ELR (cell line): ENCODE measurements at regions not wholly inside any gene's neighbourhood (a gene's known extent, or its start where the extent isn't known, plus 50 kb on each side); places are given as distances from the start of the nearest gene placed in this dataset.
"Not testable (repeated sequence)": the region's sequence is repeated elsewhere in the genome, so short reads cannot be mapped to it uniquely, and the experiment has no call there.

Source experiments
- DNase-seq: peaks from one replicate; pipeline ENCODE4 v3.0.0-alpha.2; 2015; ENCODE audit warnings: low read depth

DNA sequence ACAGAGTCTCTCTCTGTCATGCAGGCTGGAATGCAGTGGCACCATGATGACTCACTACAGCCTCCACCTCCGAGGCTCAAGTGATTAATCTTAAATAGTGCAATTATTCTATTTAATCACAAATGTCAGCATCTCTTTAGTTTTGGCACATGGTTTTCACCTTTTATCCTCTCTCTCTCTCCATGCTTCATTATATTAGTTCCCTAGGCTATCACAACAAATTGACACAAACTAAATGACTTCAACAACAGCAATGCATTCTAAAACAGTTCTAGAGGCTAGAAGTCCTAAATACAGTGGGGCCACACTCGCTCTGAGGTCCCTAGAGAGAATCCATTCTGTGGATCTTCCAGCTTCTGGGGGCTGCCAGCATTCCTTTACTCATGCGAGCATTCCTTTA is 178.2 kb upstream of the ZNG1F start:
- DNase-seq, result not testable (repeated sequence)

DNA sequence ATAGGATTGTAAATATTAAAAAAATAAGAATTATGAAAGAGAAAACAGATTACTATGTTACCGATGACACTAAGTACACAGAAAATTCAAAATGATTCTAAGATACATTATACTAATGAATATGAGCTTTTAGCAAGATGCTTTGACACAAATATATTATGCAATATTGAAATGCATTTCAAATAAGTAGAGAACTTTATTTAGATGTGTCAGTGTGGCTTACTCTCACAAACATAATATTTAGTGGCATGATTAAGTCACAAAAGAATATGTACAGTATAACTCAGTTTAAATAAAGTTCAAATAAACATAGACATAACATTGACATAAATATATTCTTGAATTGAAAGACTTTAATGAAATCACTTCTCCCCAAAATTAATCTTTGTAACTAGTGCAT is 172.7 kb upstream of the ZNG1F start:
- not testable (repeated sequence) for DNase-seq

DNA sequence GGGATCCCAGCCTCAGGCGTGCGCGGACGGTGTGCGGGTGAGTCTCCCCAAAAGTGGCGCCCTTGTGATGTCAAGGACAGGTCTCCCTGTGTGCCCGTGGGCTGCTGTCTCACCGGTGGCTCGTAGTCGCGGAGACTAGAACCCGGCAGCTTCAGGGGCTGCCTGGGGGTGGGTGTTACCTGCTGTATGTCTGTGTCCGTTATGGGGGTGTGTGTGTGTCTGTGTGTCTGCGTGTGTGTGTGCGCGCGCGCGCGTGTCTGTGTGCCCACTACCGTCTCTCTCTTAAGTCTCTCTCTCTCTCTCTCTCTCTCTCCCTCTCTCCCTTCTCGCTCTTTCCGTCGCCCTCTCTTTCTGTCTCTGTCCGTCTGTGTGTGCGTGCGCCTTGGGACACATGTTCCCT is 170.0 kb upstream of the ZNG1F start:
- peak; percentile 13 for DNase-seq

DNA sequence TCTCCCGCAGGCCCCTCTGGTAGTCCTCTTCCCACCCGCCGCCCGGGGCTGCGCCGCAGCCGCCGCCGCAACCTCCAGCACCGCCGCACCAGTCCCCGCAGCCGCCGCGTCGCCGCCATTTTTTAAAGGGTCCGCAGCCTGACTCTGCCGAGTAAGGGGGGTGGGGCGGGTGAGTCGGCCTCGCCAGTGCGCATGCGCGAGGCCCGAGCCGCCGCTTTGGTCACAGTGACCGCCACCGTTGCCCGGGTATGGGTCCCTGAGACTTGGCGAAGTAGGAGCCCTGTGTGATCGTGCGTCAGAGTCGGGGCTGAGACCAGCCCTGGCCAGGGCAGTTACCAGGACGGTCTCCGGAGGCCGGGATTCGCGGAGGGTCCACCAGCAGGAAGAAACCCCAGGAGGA is 169.6 kb upstream of the ZNG1F start:
- DNase-seq, result peak; percentile 48

DNA sequence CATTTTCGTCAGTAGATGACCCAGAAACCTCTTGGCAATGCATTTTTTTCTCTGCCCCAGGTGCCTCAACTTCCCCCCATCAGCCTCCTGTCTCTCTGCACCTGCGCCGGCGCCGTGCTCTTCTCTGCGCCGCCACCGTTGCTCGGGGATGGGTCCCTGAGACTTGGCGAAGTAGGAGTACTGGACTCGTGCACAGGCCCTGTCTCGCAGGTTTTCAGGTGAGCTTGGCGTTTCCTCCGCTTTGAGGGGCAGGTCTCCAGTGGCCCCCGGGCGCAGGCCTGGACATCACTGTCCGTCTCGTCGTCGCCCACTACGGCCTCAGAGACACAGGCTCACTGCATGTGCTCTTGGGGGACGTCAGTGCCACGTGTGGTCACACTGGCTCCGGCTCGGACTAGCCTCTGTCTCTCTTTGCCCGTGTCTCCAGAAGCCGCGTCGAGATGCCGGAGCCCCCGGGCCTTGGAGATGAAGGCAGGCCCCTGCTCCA is 168.8 kb upstream of the ZNG1F start:
- not testable (repeated sequence) for DNase-seq

DNA sequence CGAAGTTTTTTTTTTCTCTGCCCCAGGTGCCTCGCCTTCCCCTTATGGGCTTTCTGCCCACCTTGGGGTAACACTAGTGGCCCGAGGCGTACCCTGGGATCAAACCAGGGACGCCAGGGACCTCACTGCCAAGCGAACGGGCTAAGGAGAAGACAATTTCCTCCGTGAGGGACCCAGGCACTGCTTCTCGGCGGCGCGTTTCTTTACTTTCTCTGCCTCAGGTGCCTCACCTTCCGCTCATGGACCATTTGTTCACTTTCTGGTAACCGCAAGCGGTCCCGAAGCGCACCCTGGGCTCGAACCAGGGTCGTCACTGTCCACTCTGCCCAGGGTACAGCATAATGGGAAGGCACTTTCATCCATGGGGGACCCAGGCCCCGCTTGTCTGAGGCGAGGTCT is 168.2 kb upstream of the ZNG1F start:
- not testable (repeated sequence) for DNase-seq

DNA sequence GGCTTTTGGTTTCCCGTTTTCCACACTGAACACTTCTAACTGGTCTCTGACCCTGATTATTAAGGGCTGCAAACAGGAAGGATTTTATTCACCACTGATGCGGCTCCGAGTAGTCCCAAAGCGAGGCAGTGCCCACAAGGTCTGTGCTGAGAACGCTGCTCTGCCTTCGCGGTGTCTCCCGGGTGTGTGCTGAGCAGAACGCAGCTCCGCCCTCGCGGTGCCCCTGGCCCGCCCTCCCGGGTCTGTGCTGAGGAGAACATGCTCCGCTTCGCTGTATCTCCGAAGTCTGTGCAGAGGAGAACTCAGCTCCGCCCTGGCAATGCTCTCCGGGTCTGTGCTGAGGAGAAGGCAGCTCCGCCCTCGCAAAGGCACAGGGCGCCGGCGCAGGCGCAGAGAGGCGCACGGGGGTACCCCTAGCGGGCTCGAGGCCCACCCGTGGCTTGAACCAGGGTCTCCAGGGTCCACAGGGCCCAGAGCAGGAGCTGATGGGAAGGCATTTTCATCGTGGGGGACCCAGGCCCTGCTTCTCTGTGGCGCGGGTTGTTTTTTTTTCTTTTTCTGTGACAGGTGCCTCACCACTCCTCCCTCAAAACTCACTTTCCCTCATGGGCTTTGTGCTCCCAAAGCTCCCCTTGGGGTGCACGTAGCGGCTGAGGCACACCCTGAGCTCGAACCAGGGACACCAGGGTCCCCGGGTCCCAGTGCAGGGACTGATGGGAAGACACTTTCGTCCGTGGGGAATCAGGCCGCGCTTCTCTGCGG is 167.7 kb upstream of the ZNG1F start:
- not testable (repeated sequence) for DNase-seq

DNA sequence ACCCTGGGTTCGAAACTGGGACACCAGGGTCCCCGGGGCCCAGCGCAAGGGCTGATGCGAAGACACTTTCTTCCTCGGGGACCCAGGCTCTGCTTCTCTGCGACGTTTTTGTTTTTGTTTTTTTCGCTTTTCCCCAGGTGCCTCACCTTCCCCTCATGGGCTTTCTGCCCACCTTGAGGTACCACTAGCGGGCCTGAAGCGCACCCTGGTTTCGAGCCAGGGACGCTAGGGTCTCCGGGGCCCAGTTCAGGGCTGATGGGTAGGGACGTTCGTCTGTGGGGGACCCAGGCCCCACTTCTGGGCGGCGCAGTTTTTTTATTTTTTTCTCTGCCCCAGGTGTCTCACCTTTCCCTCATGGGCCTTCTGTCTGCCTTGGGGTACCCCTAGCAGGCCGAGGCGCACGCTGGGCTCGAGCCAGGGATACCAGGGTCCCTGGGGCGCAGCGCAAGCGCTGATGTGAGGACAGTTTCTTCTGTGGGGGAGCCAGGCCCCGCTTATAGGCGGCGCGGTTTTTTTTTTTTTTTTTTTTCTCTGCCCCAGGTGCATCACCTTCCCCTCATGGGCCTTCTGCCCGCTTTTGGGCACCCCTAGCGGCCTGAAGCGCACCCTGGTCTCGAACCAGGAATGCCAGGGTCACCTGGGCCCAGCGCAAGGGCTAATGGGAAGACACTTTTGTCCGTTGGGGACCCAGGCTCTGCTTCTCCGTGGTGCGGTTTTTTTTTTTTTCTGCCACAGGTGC is 166.8 kb upstream of the ZNG1F start:
- not testable (repeated sequence) for DNase-seq

DNA sequence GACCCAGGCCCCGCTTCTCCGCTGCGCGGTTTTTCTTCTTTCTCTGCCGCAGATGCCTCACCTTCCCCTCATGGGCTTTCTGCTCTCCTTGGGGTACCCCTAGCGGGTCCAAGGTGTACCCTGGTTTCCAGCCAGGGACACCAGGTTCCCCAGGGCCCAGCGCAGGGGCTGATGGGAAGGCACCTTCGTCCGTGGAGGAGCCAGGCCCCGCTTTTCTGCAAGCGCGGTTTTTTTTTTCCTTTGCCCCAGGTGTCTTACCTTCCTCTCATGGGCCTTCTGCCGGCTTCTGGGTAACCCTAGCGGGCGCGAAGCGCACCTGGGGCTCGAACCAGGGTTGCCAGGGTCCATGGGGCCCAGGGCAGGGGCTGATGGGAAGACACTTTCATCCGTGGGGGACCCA is 165.9 kb upstream of the ZNG1F start:
- DNase-seq, result not testable (repeated sequence)

DNA sequence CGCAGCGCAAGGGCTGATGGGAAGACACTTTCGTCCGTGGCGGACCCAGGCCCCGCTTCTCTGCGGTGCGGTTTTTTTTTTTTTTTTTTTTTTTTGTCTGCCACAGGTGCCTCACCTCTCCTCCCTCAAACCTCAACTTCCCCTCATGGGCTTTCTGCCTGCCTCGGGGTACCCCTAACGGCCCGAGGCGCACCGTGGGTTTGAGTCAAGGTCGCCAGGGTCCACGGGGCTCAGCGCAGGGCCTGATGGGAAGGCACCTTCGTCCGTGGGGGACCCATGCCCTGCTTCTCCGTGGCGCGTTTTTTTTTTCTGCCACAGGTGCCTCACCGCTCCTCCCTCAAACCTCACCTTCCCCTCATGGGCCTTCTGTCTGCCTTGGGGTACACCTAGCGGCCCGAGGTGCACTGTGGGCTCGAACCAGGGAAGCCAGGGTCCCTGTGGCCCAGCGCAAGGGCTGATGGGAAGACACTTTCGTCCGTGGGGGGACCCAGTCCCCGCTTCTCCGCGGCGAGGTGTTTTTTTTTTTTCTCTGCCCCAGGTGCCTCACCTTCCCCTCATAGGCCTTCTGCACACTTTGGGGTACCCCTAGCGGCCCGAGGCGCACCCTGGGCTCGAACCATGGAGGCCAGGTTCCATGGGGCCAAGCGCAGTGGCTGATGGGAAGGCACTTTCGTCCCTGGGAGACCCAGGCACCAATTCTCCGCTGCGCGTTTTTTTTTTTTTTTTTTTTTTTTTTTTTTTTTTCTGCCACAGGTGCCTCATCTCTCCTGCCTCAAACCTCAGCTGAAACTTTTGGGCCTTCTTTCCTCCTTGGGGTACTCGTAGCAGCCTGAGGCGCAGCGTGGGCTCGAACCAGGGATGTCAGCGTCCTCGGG is 165.2 kb upstream of the ZNG1F start:
- not testable (repeated sequence) for DNase-seq

DNA sequence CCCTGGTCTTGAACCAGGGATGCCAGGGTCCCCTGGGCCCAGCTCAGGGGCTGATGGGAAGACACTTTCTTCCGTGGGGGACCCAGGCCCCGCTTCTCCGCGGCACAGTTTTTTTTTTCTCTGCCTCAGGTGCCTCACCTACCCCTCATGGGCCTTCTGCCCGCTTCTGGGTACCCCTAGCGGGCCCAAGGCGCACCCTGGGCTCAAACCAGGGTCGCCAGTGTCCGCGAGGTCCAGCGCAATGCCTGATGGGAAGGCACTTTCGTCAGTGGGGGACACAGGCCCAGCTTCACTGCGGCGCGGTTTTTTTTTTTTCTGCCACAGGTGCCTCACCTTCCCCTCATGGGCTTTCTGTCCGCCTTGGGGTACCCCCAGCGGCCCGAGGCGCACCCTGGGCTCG is 163.9 kb upstream of the ZNG1F start:
- DNase-seq, result not testable (repeated sequence)

DNA sequence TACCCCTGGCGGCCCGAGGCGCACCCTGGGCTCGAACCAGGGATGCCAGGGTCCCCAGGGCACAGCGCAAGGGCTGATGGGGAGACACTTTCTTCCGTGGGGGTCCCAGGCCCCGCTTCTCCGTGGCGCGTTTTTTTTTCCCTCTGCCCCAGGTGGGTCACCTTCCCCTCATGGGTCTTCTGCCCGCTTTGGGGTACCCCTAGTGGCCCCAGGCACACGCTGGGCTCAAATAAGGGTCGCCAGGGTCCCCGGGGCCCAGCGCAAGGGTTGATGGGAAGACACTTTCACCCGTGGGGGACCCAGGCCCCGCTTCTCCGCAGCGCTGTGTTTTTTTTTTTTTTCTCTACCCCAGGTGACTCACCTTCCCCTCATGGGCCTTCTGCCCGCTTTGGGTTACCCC is 163.3 kb upstream of the ZNG1F start:
- not testable (repeated sequence) for DNase-seq

DNA sequence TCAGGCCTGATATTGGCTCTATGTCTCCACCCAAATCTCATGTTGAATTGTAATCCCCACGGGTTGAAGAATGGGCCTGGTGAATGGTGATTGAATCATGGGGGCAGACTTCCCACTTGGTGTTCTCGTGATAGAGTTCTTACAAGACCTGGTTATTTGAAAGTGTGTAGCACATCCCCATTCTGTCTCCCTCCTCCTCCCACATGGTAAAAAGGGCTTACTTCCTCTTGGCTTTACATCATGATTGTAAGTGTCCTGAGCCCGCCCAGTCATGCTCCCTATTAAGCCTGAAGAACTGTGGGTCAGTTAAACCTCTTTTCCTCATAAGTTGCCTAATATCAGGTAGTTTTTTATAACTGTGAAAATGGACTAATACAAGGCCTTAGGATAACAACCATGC is 158.8 kb upstream of the ZNG1F start:
- not testable (repeated sequence) for DNase-seq

DNA sequence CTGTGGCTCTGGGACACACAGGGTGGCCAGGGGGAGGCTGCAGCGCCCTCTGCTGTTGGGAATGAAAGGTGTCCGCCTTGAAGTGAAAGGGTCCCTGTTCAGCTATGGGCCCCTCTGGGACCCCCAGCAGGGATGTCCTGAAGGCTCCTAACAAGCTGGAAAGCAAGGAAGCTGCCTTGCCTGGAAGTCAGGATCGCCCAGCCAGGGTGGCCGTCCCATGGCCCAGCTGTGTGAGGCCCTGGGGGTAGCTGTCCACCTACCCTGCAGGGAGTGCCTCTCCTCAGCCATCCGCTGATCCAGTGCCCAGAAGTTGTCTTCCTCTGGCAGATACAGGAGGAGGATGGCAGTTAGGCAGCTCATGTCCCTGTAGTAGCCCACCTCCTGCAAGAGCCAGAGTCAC is 143.4 kb upstream of the ZNG1F start:
- not testable (repeated sequence) for DNase-seq

DNA sequence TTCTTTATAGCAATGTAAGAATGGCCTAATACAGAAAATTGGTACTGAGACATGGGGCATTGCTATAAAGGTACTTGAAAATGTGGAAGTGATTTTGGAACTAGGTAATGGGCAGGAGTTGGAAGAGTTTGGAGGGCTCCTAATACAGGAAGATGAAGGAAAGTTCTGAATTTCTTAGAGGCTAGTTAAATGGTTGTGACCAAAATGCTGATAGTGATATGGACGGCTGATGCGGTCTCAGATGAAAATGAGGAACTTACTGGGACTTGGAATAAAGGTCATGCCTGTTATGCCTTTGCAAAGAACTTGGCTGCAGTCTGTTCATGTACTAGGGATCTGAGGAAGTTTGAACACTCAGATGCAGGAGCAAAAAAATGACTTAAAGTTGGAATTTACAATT is 132.2 kb upstream of the ZNG1F start:
- DNase-seq, result not testable (repeated sequence)

DNA sequence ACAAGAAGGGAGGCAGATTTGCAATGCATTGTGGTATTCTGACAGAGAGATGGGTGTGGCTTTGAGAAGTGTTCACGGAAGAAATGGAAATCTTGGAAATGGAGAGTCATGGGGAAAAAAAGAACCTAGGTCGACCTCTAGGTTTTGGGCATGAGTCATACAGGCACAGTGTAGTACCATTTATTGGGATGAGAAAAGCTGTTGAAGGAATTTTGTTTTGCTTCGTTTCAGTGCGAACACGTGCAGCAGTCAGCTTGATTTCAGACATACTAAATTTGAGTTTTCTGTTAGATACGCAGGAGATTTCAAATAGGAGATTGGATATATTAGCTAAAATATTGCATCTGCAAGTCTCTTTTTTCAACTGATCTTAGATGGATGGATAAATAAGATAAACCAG is 119.8 kb upstream of the ZNG1F start:
- DNase-seq, result not testable (repeated sequence)

DNA sequence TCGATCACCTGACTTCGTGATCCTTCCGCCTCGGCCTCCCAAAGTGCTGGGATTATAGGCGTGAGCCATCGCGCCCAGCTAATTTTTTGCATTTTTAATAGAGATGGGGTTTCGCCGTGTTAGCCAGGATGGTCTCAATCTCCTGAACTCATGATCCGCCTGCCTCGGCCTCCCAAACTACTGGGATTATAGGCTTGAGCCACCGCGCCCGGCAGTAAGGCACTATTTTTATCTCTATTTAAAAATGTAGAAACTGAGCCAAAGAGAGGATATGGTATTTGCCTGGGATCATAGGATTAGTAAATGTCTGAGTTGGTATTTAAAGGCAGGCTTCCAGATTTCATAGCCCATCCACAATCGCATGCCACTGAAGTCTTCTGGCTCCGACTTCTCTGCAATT is 96.6 kb upstream of the ZNG1F start:
- not testable (repeated sequence) for DNase-seq

DNA sequence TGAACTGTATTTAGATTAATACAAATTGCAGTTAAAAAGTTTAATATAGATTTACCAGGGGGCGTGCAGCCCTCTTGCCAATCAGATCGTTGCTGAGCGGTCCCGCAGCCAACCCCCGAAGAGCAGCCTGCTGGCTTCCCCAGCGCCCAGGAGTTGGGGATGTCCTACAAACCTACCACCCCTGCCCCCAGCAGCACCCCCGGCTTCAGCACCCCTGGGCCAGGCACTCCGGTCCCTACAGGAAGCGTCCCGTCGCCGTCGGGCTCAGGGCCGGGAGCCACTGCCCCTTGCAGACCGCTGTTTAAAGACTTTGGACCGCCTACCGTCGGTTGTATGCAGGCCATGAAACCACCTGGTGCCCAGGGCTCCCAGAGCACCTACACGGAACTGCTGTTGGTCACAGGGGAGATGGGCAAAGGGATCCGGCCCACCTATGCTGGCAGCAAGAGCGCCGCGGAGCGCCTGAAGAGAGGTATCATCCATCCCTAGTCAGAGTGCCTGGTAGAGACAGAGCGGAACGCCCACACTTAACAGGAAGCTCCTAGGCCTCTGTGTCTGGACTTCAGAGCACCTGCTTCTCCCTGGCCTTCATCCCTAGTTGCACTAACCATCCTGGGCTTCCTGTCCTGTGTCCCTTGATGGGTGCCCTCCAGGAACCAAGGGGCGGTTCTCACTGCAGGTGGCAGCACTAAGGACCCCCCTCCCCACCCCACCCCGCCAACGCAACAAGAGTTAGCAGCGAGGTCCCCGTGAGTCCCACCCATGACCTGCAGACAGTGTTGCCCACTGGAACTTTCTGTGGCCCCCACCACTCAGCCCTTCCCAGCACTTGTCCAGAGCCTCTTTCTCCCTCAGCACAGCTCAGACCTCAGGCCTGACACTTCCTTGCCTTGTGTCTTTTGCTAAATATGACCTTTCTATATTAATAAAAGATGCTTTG is 91.5 kb upstream of the ZNG1F start:
- DNase-seq, result not testable (repeated sequence)

DNA sequence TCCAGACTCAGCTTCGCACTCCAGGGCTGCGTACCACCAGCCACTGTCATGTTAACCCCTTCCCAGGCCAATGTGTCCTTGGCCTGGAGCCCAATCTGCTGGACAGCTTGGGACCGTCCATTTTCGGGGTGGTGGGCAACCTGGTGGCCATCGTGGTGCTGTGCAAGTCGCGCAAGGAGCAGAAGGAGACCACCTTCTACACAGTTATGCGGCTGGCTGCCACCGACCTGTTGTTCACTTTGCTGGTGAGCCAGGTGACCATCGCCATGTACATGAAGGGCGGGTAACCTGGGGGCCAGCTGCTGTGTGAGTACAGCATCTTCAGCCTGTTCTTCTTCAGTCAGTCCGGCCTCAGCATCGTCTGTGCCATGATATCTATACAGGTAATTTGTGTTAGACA is 90.3 kb upstream of the ZNG1F start:
- not testable (repeated sequence) for DNase-seq

DNA sequence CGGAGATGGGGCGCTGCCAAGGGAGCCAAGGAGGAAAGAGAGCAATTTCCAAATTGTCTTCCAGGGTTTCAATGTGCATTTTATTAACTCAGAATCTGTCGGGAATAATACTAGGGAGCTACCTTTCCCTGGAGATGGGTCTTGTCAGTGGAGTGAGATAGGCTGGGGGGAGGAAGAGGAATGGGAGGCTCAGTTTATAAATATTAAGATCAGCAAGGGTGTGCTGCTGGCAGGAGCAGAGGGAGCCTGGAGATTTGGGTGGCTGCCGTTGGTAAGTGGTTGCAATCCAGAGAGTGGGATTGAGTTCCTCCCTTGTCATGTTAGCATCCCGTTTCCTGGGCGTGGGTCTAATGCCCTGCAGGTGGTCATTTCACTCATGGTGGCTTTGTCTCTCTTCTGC is 89.9 kb upstream of the ZNG1F start:
- DNase-seq, result not testable (repeated sequence)
